Body of pancreas (tissue), 4 donors: ENCODE measurements at regions not wholly inside any gene's neighbourhood (a gene's known extent, or its start where the extent isn't known, plus 50 kb on each side); places are given as distances from the start of the nearest gene placed in this dataset.

ENCODE experiments used
- CTCF ChIP-seq, 7 experiments: fragments of 450-650 bp in 4 of 7; fragments of 200-600 bp in 3 of 7; sonication (generic) in 3 of 7; IDR thresholded peaks; one replicate each; pipeline ENCODE4 v1.5.1; 2016 to 2019; ENCODE audit warnings: antibody characterized with exemption in 7 of 7
- POLR2A ChIP-seq, 3 donors: fragments of 450-650 bp; IDR thresholded peaks; one replicate each; pipeline ENCODE4 v1.6.1; 2016; ENCODE audit warnings: antibody characterized with exemption in 3 of 3, mild to moderate bottlenecking in 2 of 3

GRCh38 chr22:22080270-22080669 is 97.7 kb upstream of the TOP3B start:
- TF ChIP-seq CTCF (IDR thresholded peaks at IDR 0.05) = no peak
- no peak for TF ChIP-seq POLR2A (IDR thresholded peaks at IDR 0.05)
